ENCODE measurements at regions not wholly inside any gene's neighbourhood (a gene's known extent, or its start where the extent isn't known, plus 50 kb on each side); places are given as distances from the start of the nearest gene placed in this dataset.

DNA sequence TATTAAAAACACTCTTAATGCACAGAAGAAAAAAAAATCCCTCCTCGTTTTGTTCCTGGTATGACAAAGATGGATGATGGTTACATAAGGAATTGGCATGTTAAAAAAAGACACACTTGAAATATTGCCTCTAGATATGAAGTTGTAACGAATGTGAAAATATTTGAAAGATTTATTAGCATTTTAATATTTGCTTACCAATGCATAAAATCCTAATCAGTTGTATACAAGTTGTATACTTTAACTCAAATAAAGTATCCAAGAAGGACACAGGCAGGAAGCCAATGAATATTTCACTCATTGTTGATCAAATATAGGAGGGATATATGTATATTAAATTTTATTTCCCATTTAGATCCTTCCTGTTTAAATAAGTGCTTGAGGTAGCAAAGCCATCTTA lies 850.8 kb upstream of the RBFOX1 start:
- POLR2A ChIA-PET: no interaction called here
- CTCF ChIA-PET: no interaction called here
- TF ChIP-seq, protein P1, sequence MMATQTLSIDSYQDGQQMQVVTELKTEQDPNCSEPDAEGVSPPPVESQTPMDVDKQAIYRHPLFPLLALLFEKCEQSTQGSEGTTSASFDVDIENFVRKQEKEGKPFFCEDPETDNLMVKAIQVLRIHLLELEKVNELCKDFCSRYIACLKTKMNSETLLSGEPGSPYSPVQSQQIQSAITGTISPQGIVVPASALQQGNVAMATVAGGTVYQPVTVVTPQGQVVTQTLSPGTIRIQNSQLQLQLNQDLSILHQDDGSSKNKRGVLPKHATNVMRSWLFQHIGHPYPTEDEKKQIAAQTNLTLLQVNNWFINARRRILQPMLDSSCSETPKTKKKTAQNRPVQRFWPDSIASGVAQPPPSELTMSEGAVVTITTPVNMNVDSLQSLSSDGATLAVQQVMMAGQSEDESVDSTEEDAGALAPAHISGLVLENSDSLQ (IDR thresholded peaks at IDR 0.05): no peak
- no peak for TF ChIP-seq FOXK2 (IDR thresholded peaks at IDR 0.05)
- no peak for TF ChIP-seq L3MBTL2 (conservative IDR thresholded peaks at IDR 0.05)
- TF ChIP-seq TARDBP (IDR thresholded peaks at IDR 0.05): no peak
- no peak for TF ChIP-seq ARNT (IDR thresholded peaks at IDR 0.05)
- no peak for TF ChIP-seq ELF4 (IDR thresholded peaks at IDR 0.05)
- no peak for TF ChIP-seq FOXA1 (IDR thresholded peaks at IDR 0.05)
- no peak for TF ChIP-seq CTBP1 (IDR thresholded peaks at IDR 0.05; ENCODE audit: borderline replicate concordance)
- TF ChIP-seq LEF1 (IDR thresholded peaks at IDR 0.05; ENCODE audit: borderline replicate concordance): no peak
- TF ChIP-seq SP1 (IDR thresholded peaks at IDR 0.05): no peak
- TF ChIP-seq HDGF (IDR thresholded peaks at IDR 0.05; ENCODE audit: borderline replicate concordance): no peak
- TF ChIP-seq ZNF384 (IDR thresholded peaks at IDR 0.05): no peak
- no peak for TF ChIP-seq FOXM1 (IDR thresholded peaks at IDR 0.05; ENCODE audit: borderline replicate concordance)
- no peak for TF ChIP-seq BHLHE40 (IDR thresholded peaks at IDR 0.05; ENCODE audit: borderline replicate concordance)
- TF ChIP-seq NFRKB (IDR thresholded peaks at IDR 0.05): no peak
- TF ChIP-seq SUZ12 (IDR thresholded peaks at IDR 0.05): no peak

DNA sequence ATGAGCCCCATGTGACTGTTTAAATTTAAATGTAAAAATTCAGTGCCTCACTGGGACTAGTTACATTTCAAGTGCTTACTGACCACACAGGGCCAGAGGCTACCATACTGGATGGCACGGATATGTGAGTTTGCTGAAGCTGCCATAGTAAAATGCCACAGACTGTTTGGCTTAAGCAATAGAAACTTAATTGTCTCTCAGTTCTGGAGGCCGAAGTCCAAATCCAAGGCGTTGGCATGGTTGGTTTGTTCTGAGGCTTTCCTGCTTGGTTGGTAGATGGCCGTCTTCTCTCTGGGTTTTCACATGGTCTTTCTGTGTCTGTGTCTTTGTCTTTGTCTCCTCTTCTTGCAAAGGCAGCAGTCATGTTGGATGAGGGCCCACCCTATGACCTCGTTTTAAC lies 878.9 kb upstream of the RBFOX1 start:
- ChIA-PET CTCF (no interaction called here), POLR2A (no interaction called here)
- no peak for TF ChIP-seq ZNF384 (IDR thresholded peaks at IDR 0.05)
- no peak for TF ChIP-seq NFRKB (IDR thresholded peaks at IDR 0.05)
- TF ChIP-seq LEF1 (IDR thresholded peaks at IDR 0.05; ENCODE audit: borderline replicate concordance): no peak
- no peak for TF ChIP-seq L3MBTL2 (conservative IDR thresholded peaks at IDR 0.05)
- no peak for TF ChIP-seq TARDBP (IDR thresholded peaks at IDR 0.05)

More for the DNA sequence above, 850.8 kb upstream of the RBFOX1 start:
- no peak for DNase-seq (ENCODE audit: extremely low spot score)

DNA sequence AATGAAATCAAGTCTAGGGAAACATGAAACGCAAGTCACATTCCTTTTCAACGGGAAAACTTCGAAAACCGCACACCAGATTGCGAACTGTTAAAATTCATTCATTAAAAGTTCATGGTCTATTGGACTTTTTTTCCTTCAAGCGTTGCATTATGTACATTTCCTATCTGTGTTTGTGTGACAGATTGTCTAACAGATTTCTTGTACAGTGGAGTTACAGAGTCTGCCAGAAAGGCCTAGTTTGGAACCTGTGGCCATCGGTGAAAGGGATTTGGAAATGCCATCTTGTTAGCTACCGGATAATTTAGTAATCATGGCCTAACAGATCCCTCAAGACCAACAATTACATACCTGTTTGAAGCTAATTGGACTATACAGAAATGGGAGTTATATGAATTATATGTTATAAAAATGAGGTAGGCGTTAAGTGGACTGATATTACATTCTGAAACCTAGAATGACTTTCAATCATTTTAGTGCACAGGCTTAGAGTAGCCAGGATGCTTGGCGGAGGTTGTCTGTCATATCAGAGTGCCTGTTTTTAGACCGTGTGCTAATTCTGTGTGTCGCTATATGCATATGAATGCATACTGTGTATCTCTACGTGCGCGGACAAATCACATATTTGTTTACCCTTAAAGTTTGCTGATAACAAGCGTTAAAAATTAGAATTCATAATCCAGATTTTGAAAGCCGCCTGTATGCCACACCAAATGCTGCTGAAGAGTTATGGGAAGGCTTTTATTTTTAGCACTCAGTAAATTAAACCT lies 885.4 kb upstream of the RBFOX1 start:
- TF ChIP-seq ARNT (IDR thresholded peaks at IDR 0.05) (no peak), NFRKB (IDR thresholded peaks at IDR 0.05) (no peak), CTBP1 (IDR thresholded peaks at IDR 0.05; ENCODE audit: borderline replicate concordance) (no peak), SP1 (IDR thresholded peaks at IDR 0.05) (no peak), LEF1 (IDR thresholded peaks at IDR 0.05; ENCODE audit: borderline replicate concordance) (no peak), BHLHE40 (IDR thresholded peaks at IDR 0.05; ENCODE audit: borderline replicate concordance) (no peak), ELF4 (IDR thresholded peaks at IDR 0.05) (no peak), FOXM1 (IDR thresholded peaks at IDR 0.05; ENCODE audit: borderline replicate concordance) (no peak)
- TF ChIP-seq, protein P1 (IDR thresholded peaks at IDR 0.05): no peak
- CTCF ChIA-PET: no interaction called here
- DNase-seq (ENCODE audit: extremely low spot score): no peak
- POLR2A ChIA-PET: no interaction called here

More for the DNA sequence above, 878.9 kb upstream of the RBFOX1 start:
- DNase-seq (ENCODE audit: extremely low spot score): no peak

DNA sequence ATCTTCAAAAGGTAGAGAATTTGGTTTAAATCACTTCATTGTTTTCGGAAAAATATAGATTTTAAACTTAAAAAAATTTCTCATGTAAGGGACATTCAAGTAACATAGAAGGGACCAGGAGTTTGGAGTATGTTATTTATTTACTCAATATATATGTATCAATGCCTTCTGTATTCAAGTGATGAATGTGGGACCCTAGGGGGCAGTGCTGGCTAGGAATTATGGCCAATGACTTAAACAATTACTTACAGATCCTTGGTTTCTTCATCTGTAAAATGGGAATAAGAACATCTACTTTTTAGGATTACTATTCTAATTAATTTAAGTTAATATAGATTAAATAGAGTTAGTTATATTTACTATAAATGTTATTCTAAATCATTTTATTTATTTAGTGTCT lies 886.3 kb upstream of the RBFOX1 start:
- DNase-seq (ENCODE audit: extremely low spot score): no peak
- TF ChIP-seq CTBP1 (IDR thresholded peaks at IDR 0.05; ENCODE audit: borderline replicate concordance) (no peak), L3MBTL2 (conservative IDR thresholded peaks at IDR 0.05) (no peak), NFRKB (IDR thresholded peaks at IDR 0.05) (no peak), ZNF384 (IDR thresholded peaks at IDR 0.05) (no peak), HDGF (IDR thresholded peaks at IDR 0.05; ENCODE audit: borderline replicate concordance) (no peak), FOXA1 (IDR thresholded peaks at IDR 0.05) (no peak), FOXK2 (IDR thresholded peaks at IDR 0.05) (no peak)
- TF ChIP-seq, protein P1 (IDR thresholded peaks at IDR 0.05): no peak
- POLR2A ChIA-PET: no interaction called here
- CTCF ChIA-PET: no interaction called here

DNA sequence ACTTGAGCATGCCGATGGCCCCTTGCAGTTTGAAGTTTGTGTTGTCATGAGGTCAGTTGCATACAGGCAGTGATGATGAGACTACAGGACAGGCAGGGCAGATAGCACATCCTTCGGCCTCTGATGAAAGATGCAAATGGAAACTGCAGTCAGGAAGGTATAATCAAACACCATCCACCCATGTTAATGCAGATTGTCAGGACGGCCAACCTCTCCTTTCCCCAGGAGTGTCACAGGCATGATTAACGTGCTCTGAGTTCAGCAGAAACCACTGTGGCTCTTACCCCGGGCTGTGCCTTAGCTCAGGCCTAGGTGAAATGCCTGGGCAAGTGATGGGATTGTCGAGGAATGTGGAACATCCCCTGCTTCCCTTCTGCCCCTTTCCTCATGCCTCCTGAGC lies 893.5 kb upstream of the RBFOX1 start:
- ChIA-PET POLR2A (no interaction called here), CTCF (no interaction called here)
- TF ChIP-seq ELF4 (IDR thresholded peaks at IDR 0.05) (no peak), FOXA1 (IDR thresholded peaks at IDR 0.05) (no peak), BHLHE40 (IDR thresholded peaks at IDR 0.05; ENCODE audit: borderline replicate concordance) (no peak), SP1 (IDR thresholded peaks at IDR 0.05) (no peak), FOXM1 (IDR thresholded peaks at IDR 0.05; ENCODE audit: borderline replicate concordance) (no peak), FOXK2 (IDR thresholded peaks at IDR 0.05) (no peak), NFRKB (IDR thresholded peaks at IDR 0.05) (no peak), CTBP1 (IDR thresholded peaks at IDR 0.05; ENCODE audit: borderline replicate concordance) (no peak), ZNF384 (IDR thresholded peaks at IDR 0.05) (no peak)
- no peak for DNase-seq (ENCODE audit: extremely low spot score)

DNA sequence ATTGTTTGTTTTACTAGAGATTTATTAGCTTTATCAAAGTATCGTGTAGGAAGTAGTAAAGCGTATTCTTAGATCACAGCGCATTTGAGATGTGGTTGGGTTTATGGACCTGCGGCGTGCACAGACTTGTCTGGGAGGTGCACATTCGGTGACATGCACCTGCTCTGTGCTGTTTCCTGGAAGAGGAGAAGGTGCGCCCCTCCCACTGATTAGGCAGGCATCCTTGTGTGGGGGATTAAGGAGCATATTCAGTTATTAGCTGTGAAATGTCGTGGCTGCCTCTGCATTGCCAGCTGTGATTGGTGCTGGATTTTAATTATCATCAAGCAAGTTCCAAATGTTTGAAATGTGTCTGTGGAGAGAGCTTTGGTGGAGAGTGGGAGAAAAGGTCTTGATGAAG lies 903.8 kb upstream of the RBFOX1 start:
- ChIA-PET POLR2A (no interaction called here), CTCF (no interaction called here)
- no peak for DNase-seq (ENCODE audit: extremely low spot score)
- TF ChIP-seq HDGF (IDR thresholded peaks at IDR 0.05; ENCODE audit: borderline replicate concordance) (no peak), NFRKB (IDR thresholded peaks at IDR 0.05) (no peak), ARNT (IDR thresholded peaks at IDR 0.05) (no peak), ELF4 (IDR thresholded peaks at IDR 0.05) (no peak), L3MBTL2 (conservative IDR thresholded peaks at IDR 0.05) (no peak)

DNA sequence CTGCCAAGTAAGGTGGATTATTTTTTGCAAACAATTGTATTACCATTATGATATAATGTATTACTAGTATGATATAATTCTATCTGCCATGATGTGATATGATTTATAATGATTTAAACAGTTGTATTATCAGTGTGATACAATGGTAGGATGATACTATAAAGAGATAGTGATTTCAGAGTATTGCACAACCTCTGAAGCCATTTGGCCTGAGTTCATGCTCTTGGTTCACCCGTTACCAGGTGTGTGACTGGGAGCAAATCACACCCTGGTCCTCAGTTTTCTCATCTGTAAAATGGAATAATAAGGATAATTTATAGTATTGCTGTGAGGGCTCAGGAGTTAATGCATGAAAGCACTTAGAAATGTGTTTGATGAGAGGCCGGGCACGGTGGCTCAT lies 905.0 kb upstream of the RBFOX1 start:
- DNase-seq (ENCODE audit: extremely low spot score): no peak
- ChIA-PET CTCF (no interaction called here), POLR2A (no interaction called here)
- TF ChIP-seq L3MBTL2 (conservative IDR thresholded peaks at IDR 0.05) (no peak), SP1 (IDR thresholded peaks at IDR 0.05) (no peak), FOXK2 (IDR thresholded peaks at IDR 0.05) (no peak), HDGF (IDR thresholded peaks at IDR 0.05; ENCODE audit: borderline replicate concordance) (no peak), ELF4 (IDR thresholded peaks at IDR 0.05) (no peak), FOXA1 (IDR thresholded peaks at IDR 0.05) (no peak), BHLHE40 (IDR thresholded peaks at IDR 0.05; ENCODE audit: borderline replicate concordance) (no peak), TARDBP (IDR thresholded peaks at IDR 0.05) (no peak), CTBP1 (IDR thresholded peaks at IDR 0.05; ENCODE audit: borderline replicate concordance) (no peak), ARNT (IDR thresholded peaks at IDR 0.05) (no peak), ZNF384 (IDR thresholded peaks at IDR 0.05) (no peak)
- TF ChIP-seq, protein P1 (IDR thresholded peaks at IDR 0.05): no peak
